ENCODE measurements at regions not wholly inside any gene's neighbourhood (a gene's known extent, or its start where the extent isn't known, plus 50 kb on each side); places are given as distances from the start of the nearest gene placed in this dataset.

DNA sequence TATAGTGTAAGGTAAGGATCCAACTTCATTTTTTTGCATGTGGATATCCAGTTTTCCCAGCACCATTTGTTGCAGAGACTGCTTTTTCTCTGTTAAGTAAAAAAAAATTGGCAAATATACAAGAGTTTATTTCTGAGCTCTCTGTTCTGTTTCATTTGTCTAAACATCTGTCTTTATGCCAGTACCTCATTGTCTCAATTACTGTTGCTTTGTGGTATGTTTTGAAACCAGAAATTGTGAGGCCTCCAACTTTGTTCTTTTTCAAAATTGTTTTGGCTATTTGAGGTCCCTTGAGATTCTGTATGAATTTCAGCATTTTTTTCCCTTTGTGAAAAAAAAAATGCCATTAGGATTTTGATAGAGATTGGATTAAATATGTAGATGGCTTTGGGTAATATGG is 150.5 kb downstream of the MINAR1 start:
- ATAC-seq (ENCODE audit: low FRiP score in 2 of 2), result no peak
- Histone ChIP-seq H3K27me3 (no peaks in the 10 kb centered on the region), H3K9me3 (no peaks in the 10 kb centered on the region), H3K36me3 (no peaks in the 10 kb centered on the region), H3K4me3 (no peak overlapping the region), H3K27ac (no peak overlapping the region), H3K4me1 (no peaks in the 10 kb centered on the region)
- DNase-seq, result no peak
- TF ChIP-seq POLR2A (IDR thresholded peaks at IDR 0.05) (no peak), EP300 (IDR thresholded peaks at IDR 0.05) (no peak), POLR2AphosphoS5 (IDR thresholded peaks at IDR 0.05) (no peak)
- TF ChIP-seq, protein P1, sequence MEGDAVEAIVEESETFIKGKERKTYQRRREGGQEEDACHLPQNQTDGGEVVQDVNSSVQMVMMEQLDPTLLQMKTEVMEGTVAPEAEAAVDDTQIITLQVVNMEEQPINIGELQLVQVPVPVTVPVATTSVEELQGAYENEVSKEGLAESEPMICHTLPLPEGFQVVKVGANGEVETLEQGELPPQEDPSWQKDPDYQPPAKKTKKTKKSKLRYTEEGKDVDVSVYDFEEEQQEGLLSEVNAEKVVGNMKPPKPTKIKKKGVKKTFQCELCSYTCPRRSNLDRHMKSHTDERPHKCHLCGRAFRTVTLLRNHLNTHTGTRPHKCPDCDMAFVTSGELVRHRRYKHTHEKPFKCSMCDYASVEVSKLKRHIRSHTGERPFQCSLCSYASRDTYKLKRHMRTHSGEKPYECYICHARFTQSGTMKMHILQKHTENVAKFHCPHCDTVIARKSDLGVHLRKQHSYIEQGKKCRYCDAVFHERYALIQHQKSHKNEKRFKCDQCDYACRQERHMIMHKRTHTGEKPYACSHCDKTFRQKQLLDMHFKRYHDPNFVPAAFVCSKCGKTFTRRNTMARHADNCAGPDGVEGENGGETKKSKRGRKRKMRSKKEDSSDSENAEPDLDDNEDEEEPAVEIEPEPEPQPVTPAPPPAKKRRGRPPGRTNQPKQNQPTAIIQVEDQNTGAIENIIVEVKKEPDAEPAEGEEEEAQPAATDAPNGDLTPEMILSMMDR (IDR thresholded peaks at IDR 0.05), result no peak

- no peaks in the 10 kb centered on the region for H3K27me3 ChIP-seq
- H3K36me3 ChIP-seq, result no peaks in the 10 kb centered on the region
- 81 to 86% methylated on average over 6 of the region's 6 CpGs for WGBS, 2 donors
- H3K4me3 ChIP-seq, result no peak overlapping the region
- H3K9me3 ChIP-seq, result no peaks in the 10 kb centered on the region
- TF ChIP-seq, protein P1 (IDR thresholded peaks at IDR 0.05), result no peak
- no peak for TF ChIP-seq EP300 (IDR thresholded peaks at IDR 0.05)
- no peak for TF ChIP-seq POLR2AphosphoS5 (IDR thresholded peaks at IDR 0.05)
- no peak for TF ChIP-seq POLR2A (IDR thresholded peaks at IDR 0.05)
- H3K27ac ChIP-seq, result no peak overlapping the region
- DNase-seq, result no peak
- H3K4me1 ChIP-seq, result no peaks in the 10 kb centered on the region
- no peak for ATAC-seq (ENCODE audit: low FRiP score in 2 of 2)
Measured at GRCh38 chr15:79592126-79592525, 160.0 kb downstream of the MINAR1 start.

DNA sequence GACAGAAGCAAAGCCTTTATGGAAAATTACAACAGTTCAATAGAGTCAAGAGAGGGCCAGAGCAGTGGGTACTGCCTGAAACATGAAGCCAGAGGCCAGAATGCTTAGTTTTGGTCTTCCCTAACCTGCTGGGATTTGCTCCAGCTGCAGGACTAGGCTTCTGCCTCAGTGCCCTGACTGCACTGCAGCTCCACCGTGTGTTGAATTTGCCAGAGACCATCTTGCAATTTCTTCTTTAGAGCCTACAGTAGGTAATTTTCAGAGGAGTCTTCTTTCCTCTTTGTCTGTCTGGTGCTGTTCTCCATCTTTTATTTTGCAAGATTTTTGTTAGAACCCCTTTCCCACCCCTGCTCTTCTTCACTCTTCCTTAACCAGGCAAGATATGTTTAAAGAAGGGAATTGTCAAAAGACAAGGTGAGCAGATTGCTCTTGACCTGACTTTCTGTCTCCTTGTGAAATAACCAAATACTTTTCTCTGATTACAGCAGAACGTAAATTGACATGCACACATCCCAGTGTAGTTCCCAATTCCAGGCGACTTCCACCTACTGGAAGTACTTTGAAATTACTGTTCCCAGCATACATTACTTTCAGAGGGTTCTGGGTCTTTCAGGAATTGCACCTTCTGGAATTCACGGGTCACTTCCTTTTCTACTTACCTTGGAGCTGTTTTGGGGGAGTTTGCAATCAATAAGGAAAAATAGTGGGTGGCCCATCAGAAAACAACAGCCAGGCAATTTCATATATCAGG is 161.2 kb downstream of the MINAR1 start:
- ATAC-seq (ENCODE audit: low FRiP score in 2 of 2) (no peak), DNase-seq (no peak)
- Histone ChIP-seq H3K27ac (no peak overlapping the region), H3K4me3 (no peak overlapping the region), H3K4me1 (no peaks in the 10 kb centered on the region), H3K36me3 (no peaks in the 10 kb centered on the region), H3K9me3 (no peaks in the 10 kb centered on the region), H3K27me3 (no peaks in the 10 kb centered on the region)
- no peak for TF ChIP-seq EP300 (IDR thresholded peaks at IDR 0.05)
- TF ChIP-seq, protein P1 (IDR thresholded peaks at IDR 0.05), result no peak
- TF ChIP-seq POLR2AphosphoS5 (IDR thresholded peaks at IDR 0.05), result no peak
- WGBS, 2 donors, result 37 to 40% methylated on average over 4 of the region's 4 CpGs

- 69 to 84% methylated on average over 6 of the region's 6 CpGs for WGBS, 2 donors
- no peak for TF ChIP-seq EP300 (IDR thresholded peaks at IDR 0.05)
- TF ChIP-seq POLR2AphosphoS5 (IDR thresholded peaks at IDR 0.05), result no peak
- TF ChIP-seq, protein P1 (IDR thresholded peaks at IDR 0.05), result no peak
- no peak for TF ChIP-seq POLR2A (IDR thresholded peaks at IDR 0.05)
- no peaks in the 10 kb centered on the region for H3K9me3 ChIP-seq
- H3K27me3 ChIP-seq, result no peaks in the 10 kb centered on the region
- no peaks in the 10 kb centered on the region for H3K4me1 ChIP-seq
- H3K4me3 ChIP-seq, result no peak overlapping the region
- H3K36me3 ChIP-seq, result no peaks in the 10 kb centered on the region
- DNase-seq (no peak), ATAC-seq (ENCODE audit: low FRiP score in 2 of 2) (no peak)
- no peak overlapping the region for H3K27ac ChIP-seq
Measured at GRCh38 chr15:79595306-79595705, 163.2 kb downstream of the MINAR1 start.

DNA sequence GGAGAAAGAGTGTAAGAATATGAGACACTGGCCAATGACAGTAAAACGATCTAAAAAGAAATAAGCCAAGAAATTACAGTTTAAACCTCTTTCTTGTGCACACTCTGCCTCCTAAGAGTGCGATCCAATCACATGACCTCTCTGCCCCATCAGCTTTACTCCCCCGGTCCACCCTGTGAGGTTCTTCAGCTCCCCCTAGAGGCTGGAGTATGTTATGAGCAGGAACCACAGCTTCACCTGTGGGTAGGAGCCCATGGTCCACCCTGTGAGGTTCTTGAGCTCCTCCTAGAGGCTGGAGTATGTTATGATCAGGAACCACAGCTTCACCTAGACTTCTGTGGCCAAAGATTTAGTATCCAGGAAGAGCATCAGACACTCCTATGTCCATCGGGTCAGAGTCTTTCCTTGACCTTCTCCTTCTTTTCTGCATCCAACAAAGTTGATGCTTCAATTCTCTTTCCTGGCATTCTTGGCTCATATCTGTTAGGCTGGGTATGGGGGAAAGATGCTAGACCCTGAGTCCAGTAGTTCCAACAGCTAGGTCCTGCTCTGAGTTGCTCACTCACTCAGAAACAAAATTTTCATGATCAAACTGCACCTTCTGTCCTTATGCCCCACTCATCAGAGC is 164.0 kb downstream of the MINAR1 start:
- no peaks in the 10 kb centered on the region for H3K36me3 ChIP-seq
- no peak overlapping the region for H3K27ac ChIP-seq
- H3K9me3 ChIP-seq, result no peaks in the 10 kb centered on the region
- peak; percentile 94 for ATAC-seq (ENCODE audit: low FRiP score in 2 of 2)
- no peaks in the 10 kb centered on the region for H3K27me3 ChIP-seq
- TF ChIP-seq EP300 (IDR thresholded peaks at IDR 0.05) (no peak), POLR2A (IDR thresholded peaks at IDR 0.05) (no peak), POLR2AphosphoS5 (IDR thresholded peaks at IDR 0.05) (no peak)
- TF ChIP-seq, protein P1 (IDR thresholded peaks at IDR 0.05), result peak; percentile 37 to 80 (median 62)
- peak in 1 of 2 donors; percentile 78 for DNase-seq
- 43% methylated on average over 4 of the region's 4 CpGs for WGBS, 2 donors
- H3K4me1 ChIP-seq, result no peaks in the 10 kb centered on the region
- H3K4me3 ChIP-seq, result no peak overlapping the region

All from upper lobe of left lung (tissue), 6 donors.